Astrocyte (in vitro differentiated cells and primary cell): ENCODE measurements at regions not wholly inside any gene's neighbourhood (a gene's known extent, or its start where the extent isn't known, plus 50 kb on each side); places are given as distances from the start of the nearest gene placed in this dataset.

ENCODE experiments used
- DNase-seq: peaks from one replicate; pipeline ENCODE4 v3.0.0-alpha.2; 2010; ENCODE audit warnings: low read depth
- FAIRE-seq: peaks from 2 replicates; lab custom pipeline; 2011; peaks lifted over from hg19 to GRCh38; lab: Jason Lieb, UNC
- H2AFZ ChIP-seq: 2 replicates; pipeline ENCODE4 v1.6.0; 2012; ENCODE audit warnings: low read depth, low read length, inconsistent platforms
- H3K27ac ChIP-seq: 2 replicates; pipeline ENCODE4 v1.5.1; 2011; ENCODE audit warnings: low read depth, low read length, inconsistent platforms
- H3K27me3 ChIP-seq: 2 replicates; pipeline ENCODE4 v1.6.0; 2011; ENCODE audit warnings: low read length, inconsistent platforms; ENCODE audit not compliant: insufficient read depth
- H3K36me3 ChIP-seq: 2 replicates; pipeline ENCODE4 v1.5.1; 2011; ENCODE audit warnings: low read length, inconsistent platforms; ENCODE audit not compliant: insufficient read depth
- H3K4me1 ChIP-seq: 2 replicates; pipeline ENCODE4 v1.5.1; 2011; ENCODE audit warnings: low read length, inconsistent platforms; ENCODE audit not compliant: insufficient read depth
- H3K4me2 ChIP-seq: 2 replicates; pipeline ENCODE4 v1.6.0; 2012; ENCODE audit warnings: low read length, inconsistent platforms
- H3K4me3 ChIP-seq: 2 replicates; pipeline ENCODE4 v1.5.1; 2011; ENCODE audit warnings: low read depth, mild to moderate bottlenecking, low read length, inconsistent platforms; ENCODE audit not compliant: insufficient read depth
- H3K79me2 ChIP-seq: 2 replicates; pipeline ENCODE4 v1.6.0; 2012; ENCODE audit warnings: mild to moderate bottlenecking, low read length, inconsistent platforms; ENCODE audit not compliant: insufficient read depth
- H3K9ac ChIP-seq: 2 replicates; pipeline ENCODE4 v1.6.0; 2012; ENCODE audit warnings: mild to moderate bottlenecking, low read length, inconsistent platforms
- H3K9me3 ChIP-seq: 2 replicates; pipeline ENCODE4 v1.5.1; 2012; ENCODE audit warnings: low read depth, mild to moderate bottlenecking, low read length, inconsistent platforms; ENCODE audit not compliant: insufficient read depth
- H4K20me1 ChIP-seq: 2 replicates; pipeline ENCODE4 v1.6.0; 2012; ENCODE audit warnings: low read length, inconsistent platforms; ENCODE audit not compliant: insufficient read depth
- H3K27ac Mint-ChIP-seq: one replicate; pipeline ENCODE4 v1.8.0; 2021; ENCODE audit warnings: mild to moderate bottlenecking, mixed read lengths; ENCODE audit not compliant: unreplicated experiment
- H3K27me3 Mint-ChIP-seq: one replicate; pipeline ENCODE4 v1.8.0; 2021; ENCODE audit warnings: low read depth, mixed read lengths; ENCODE audit not compliant: unreplicated experiment
- H3K36me3 Mint-ChIP-seq: one replicate; pipeline ENCODE4 v1.8.0; 2021; ENCODE audit warnings: low read depth, mixed read lengths; ENCODE audit not compliant: unreplicated experiment
- H3K4me1 Mint-ChIP-seq: one replicate; pipeline ENCODE4 v1.8.0; 2021; ENCODE audit warnings: low read depth, mixed read lengths; ENCODE audit not compliant: unreplicated experiment
- H3K4me3 Mint-ChIP-seq: one replicate; pipeline ENCODE4 v1.8.0; 2021; ENCODE audit warnings: mild to moderate bottlenecking, moderate library complexity, mixed read lengths; ENCODE audit not compliant: unreplicated experiment
- H3K9me3 Mint-ChIP-seq: one replicate; pipeline ENCODE4 v1.8.0; 2021; ENCODE audit warnings: mild to moderate bottlenecking, mixed read lengths; ENCODE audit not compliant: unreplicated experiment
- EZH2 ChIP-seq: IDR thresholded peaks from 2 replicates; pipeline ENCODE4 v1.6.1; 2012; ENCODE audit warnings: mild to moderate bottlenecking, low read length, inconsistent platforms; ENCODE audit not compliant: insufficient read depth
- TF ChIP-seq, protein P1 (sequence below): IDR thresholded peaks from 2 replicates; pipeline ENCODE4 v1.5.1; 2011; ENCODE audit warnings: low read depth, mild to moderate bottlenecking, inconsistent platforms, low read length, moderate library complexity; ENCODE audit not compliant: insufficient read depth

DNA sequence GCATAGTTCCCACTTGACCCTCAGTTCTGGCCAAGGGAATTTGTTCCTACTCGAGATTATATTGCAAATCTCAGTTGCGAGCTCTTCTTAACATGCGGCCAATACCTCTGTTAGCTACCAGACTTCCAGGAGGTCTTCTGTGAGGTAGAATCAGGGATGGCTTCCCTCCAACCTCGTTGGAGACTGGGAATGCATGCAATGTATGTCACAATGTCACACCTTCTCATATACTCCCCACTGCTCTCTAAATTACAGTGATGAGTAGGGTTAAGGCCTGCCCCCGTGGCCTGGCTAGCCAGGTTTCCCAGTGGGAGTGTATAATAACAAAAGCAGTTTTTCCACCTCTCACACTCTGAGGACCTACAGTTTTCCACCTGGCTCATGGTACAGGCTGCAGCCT, 1962.5 kb downstream of the ARAP2 start:
- no peaks in the 10 kb centered on the region for H3K4me1 Mint-ChIP-seq
- no peak for FAIRE-seq

DNA sequence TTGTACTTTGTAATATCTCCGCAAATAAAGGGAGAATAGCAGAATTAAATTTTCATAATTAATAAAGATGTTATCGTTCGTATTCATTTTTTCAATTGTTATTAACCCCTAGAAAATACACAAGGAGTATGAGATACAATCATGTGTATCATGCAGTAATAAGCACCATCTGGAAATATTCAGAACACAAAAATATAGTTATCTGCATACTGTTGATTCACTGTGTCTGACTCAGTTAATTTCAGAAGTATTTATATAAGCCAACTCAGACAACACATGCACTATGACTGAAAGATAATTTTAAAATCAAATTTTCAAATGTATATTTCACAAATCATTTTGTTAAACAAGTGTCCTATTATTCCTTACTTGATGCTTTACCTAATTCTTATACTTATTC, 1954.8 kb downstream of the ARAP2 start:
- Histone ChIP-seq H3K4me2 (no peak overlapping the region), H3K4me1 (no peaks in the 10 kb centered on the region), H3K9me3 (no peaks in the 10 kb centered on the region), H4K20me1 (no peaks in the 10 kb centered on the region), H3K9ac (no peak overlapping the region), H3K79me2 (no peaks in the 10 kb centered on the region), H3K27me3 (no peaks in the 10 kb centered on the region), H3K4me3 (no peak overlapping the region), H3K27ac (no peak overlapping the region), H2AFZ (no peak overlapping the region), H3K36me3 (no peaks in the 10 kb centered on the region)
- no peak for DNase-seq
- H3K4me3 Mint-ChIP-seq = no peak overlapping the region
- no peaks in the 10 kb centered on the region for H3K27me3 Mint-ChIP-seq
- no peak overlapping the region for H3K27ac Mint-ChIP-seq
- TF ChIP-seq, protein P1, sequence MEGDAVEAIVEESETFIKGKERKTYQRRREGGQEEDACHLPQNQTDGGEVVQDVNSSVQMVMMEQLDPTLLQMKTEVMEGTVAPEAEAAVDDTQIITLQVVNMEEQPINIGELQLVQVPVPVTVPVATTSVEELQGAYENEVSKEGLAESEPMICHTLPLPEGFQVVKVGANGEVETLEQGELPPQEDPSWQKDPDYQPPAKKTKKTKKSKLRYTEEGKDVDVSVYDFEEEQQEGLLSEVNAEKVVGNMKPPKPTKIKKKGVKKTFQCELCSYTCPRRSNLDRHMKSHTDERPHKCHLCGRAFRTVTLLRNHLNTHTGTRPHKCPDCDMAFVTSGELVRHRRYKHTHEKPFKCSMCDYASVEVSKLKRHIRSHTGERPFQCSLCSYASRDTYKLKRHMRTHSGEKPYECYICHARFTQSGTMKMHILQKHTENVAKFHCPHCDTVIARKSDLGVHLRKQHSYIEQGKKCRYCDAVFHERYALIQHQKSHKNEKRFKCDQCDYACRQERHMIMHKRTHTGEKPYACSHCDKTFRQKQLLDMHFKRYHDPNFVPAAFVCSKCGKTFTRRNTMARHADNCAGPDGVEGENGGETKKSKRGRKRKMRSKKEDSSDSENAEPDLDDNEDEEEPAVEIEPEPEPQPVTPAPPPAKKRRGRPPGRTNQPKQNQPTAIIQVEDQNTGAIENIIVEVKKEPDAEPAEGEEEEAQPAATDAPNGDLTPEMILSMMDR = no peak
- no peak for TF ChIP-seq EZH2
- no peaks in the 10 kb centered on the region for H3K9me3 Mint-ChIP-seq
- H3K4me1 Mint-ChIP-seq = no peaks in the 10 kb centered on the region
- H3K36me3 Mint-ChIP-seq = no peaks in the 10 kb centered on the region
- FAIRE-seq = no peak

More for the DNA sequence above, 1962.5 kb downstream of the ARAP2 start:
- no peaks in the 10 kb centered on the region for H4K20me1 ChIP-seq
- H2AFZ ChIP-seq = no peak overlapping the region
- no peak for TF ChIP-seq EZH2
- TF ChIP-seq, protein P1 = no peak
- H3K27me3 Mint-ChIP-seq = no peaks in the 10 kb centered on the region
- H3K4me2 ChIP-seq = no peak overlapping the region
- no peaks in the 10 kb centered on the region for H3K4me1 ChIP-seq
- H3K9me3 Mint-ChIP-seq = peaks cover 3% of the 10 kb centered on the region
- H3K27ac ChIP-seq = no peak overlapping the region
- no peak overlapping the region for H3K4me3 Mint-ChIP-seq
- no peaks in the 10 kb centered on the region for H3K9me3 ChIP-seq
- no peak overlapping the region for H3K27ac Mint-ChIP-seq
- no peaks in the 10 kb centered on the region for H3K79me2 ChIP-seq
- no peak overlapping the region for H3K9ac ChIP-seq
- no peaks in the 10 kb centered on the region for H3K36me3 ChIP-seq
- no peak for DNase-seq
- H3K36me3 Mint-ChIP-seq = no peaks in the 10 kb centered on the region
- no peaks in the 10 kb centered on the region for H3K27me3 ChIP-seq
- no peak overlapping the region for H3K4me3 ChIP-seq

DNA sequence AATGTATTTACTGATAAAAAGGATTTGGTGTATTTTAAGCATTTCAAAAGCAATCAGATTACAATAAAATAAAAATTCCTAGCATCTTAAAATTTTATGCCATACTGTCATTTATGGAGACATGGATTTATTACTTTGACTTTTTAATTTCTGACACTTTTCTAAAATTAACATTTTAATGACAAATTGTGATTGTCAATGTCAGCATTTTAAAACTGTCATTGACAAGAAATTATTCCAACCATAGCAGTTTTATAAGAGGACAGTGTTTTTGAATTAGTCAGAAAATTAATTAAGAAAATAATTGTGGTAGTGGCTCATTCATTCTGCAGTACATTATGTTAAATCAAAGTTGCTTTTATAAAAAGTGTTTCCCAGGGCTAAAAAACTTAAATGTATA, 1954.4 kb downstream of the ARAP2 start:
- Histone ChIP-seq H3K4me2 (no peak overlapping the region), H3K9me3 (no peaks in the 10 kb centered on the region), H3K36me3 (no peaks in the 10 kb centered on the region), H3K27ac (no peak overlapping the region), H3K4me3 (no peak overlapping the region), H4K20me1 (no peaks in the 10 kb centered on the region), H3K79me2 (no peaks in the 10 kb centered on the region), H3K9ac (no peak overlapping the region), H2AFZ (no peak overlapping the region), H3K27me3 (no peaks in the 10 kb centered on the region), H3K4me1 (no peaks in the 10 kb centered on the region)
- H3K9me3 Mint-ChIP-seq = no peaks in the 10 kb centered on the region
- FAIRE-seq = no peak
- no peak for DNase-seq
- no peak overlapping the region for H3K4me3 Mint-ChIP-seq
- H3K4me1 Mint-ChIP-seq = no peaks in the 10 kb centered on the region
- H3K27ac Mint-ChIP-seq = no peak overlapping the region
- H3K27me3 Mint-ChIP-seq = no peaks in the 10 kb centered on the region
- TF ChIP-seq, protein P1 = no peak
- no peak for TF ChIP-seq EZH2
- H3K36me3 Mint-ChIP-seq = no peaks in the 10 kb centered on the region
